ENCODE measurements at regions not wholly inside any gene's neighbourhood (a gene's known extent, or its start where the extent isn't known, plus 50 kb on each side); places are given as distances from the start of the nearest gene placed in this dataset.

- TF ChIP-seq, protein P1, sequence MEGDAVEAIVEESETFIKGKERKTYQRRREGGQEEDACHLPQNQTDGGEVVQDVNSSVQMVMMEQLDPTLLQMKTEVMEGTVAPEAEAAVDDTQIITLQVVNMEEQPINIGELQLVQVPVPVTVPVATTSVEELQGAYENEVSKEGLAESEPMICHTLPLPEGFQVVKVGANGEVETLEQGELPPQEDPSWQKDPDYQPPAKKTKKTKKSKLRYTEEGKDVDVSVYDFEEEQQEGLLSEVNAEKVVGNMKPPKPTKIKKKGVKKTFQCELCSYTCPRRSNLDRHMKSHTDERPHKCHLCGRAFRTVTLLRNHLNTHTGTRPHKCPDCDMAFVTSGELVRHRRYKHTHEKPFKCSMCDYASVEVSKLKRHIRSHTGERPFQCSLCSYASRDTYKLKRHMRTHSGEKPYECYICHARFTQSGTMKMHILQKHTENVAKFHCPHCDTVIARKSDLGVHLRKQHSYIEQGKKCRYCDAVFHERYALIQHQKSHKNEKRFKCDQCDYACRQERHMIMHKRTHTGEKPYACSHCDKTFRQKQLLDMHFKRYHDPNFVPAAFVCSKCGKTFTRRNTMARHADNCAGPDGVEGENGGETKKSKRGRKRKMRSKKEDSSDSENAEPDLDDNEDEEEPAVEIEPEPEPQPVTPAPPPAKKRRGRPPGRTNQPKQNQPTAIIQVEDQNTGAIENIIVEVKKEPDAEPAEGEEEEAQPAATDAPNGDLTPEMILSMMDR (IDR thresholded peaks at IDR 0.05; ENCODE audit: low read length): no peak
- TF ChIP-seq EZH2 (IDR thresholded peaks at IDR 0.05; ENCODE audit: borderline replicate concordance, low read length): no peak
These were observed 327.6 kb downstream of the ARRDC4 start for GRCh38 chr15:98288091-98288590.
